Hepatocyte (in vitro differentiated cells): ENCODE measurements at regions not wholly inside any gene's neighbourhood (a gene's known extent, or its start where the extent isn't known, plus 50 kb on each side); places are given as distances from the start of the nearest gene placed in this dataset.

Source experiments
- EZH2 ChIP-seq: fragments of 200-600 bp; sonication (generic); IDR thresholded peaks from 2 replicates; pipeline ENCODE4 v1.6.1; 2016; ENCODE audit warnings: antibody characterized with exemption, mild to moderate bottlenecking, borderline replicate concordance
- EZH2phosphoT487 ChIP-seq: fragments of 200-600 bp; sonication (generic); IDR thresholded peaks from one replicate; pipeline ENCODE4 v1.6.1; 2018; ENCODE audit warnings: antibody characterized with exemption, mild to moderate bottlenecking, low read depth, moderate library complexity; ENCODE audit not compliant: unreplicated experiment, severe bottlenecking
- TF ChIP-seq, protein P1 (sequence below): fragments of 200-600 bp; sonication (generic); IDR thresholded peaks from 2 replicates; pipeline ENCODE4 v1.5.1; 2016; ENCODE audit warnings: antibody characterized with exemption, mild to moderate bottlenecking; ENCODE audit not compliant: poor library complexity

DNA sequence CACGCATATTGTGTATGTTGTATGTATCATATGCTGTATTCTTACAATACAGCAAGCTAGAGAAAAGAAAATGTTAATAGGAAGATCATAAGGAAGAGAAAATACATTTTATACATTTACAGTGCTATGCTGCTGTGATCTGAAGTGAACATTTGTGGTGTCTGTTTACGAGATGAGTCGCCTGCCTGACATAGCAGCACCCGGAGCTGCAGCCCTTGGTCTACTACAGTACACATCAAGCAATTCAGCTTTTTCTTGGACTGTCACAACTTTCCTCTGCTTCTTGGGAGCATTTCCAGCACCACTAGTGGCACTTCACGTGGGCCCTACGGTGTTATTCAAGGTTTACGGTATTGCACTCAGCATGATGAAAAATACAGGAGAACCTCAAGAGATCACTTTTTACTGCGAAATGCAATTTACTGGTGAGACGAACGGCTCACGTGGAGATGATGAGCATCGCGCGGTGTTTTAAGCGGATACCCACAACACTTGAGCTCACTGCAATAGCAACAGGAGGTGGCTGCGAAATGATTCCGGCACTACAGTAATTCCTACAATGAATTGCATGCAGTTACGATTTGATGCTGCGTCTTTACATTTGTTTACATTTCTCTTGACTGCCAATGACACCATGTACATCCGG, 308.4 kb downstream of the FGF9 start:
- TF ChIP-seq, protein P1, sequence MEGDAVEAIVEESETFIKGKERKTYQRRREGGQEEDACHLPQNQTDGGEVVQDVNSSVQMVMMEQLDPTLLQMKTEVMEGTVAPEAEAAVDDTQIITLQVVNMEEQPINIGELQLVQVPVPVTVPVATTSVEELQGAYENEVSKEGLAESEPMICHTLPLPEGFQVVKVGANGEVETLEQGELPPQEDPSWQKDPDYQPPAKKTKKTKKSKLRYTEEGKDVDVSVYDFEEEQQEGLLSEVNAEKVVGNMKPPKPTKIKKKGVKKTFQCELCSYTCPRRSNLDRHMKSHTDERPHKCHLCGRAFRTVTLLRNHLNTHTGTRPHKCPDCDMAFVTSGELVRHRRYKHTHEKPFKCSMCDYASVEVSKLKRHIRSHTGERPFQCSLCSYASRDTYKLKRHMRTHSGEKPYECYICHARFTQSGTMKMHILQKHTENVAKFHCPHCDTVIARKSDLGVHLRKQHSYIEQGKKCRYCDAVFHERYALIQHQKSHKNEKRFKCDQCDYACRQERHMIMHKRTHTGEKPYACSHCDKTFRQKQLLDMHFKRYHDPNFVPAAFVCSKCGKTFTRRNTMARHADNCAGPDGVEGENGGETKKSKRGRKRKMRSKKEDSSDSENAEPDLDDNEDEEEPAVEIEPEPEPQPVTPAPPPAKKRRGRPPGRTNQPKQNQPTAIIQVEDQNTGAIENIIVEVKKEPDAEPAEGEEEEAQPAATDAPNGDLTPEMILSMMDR = no peak
- TF ChIP-seq EZH2 (no peak), EZH2phosphoT487 (no peak)
